ENCODE measurements at regions not wholly inside any gene's neighbourhood (a gene's known extent, or its start where the extent isn't known, plus 50 kb on each side); places are given as distances from the start of the nearest gene placed in this dataset.
A peak's percentile ranks its signal among the peaks of the same experiment; 100 is the strongest.

DNA sequence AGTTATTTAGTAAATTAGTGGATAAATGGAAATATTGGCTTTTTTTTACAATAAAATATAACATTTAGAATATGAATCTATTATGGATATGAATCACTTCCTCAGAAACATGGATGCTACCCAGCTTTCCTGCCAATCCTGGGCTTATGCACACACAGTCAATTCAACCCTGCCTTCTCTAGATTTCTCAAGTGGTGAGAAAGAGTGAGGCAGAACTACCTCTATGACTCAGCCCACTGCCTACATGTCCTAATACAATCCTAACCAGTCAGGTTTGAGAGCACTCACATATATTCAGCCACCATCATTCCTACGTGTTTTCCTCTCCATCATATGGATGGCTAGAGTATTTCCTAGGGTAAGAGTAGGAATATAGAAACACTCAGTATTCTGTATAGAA lies 91.1 kb upstream of the ANKRD50 start:
- no peak overlapping the region for H3K9ac ChIP-seq (ENCODE audit: low read depth, low read length)
- no peak overlapping the region for H3K4me3 ChIP-seq (ENCODE audit: insufficient read depth, low read depth, low read length)
- H3K9me1 ChIP-seq (ENCODE audit: insufficient read depth, low read length), result no peaks in the 10 kb centered on the region
- H4K20me1 ChIP-seq (ENCODE audit: insufficient read depth, low read length), result no peaks in the 10 kb centered on the region
- H4K5ac ChIP-seq (ENCODE audit: low read depth, low read length), result no peak overlapping the region
- H3K23ac ChIP-seq (ENCODE audit: low read depth, low read length), result no peak overlapping the region
- WGBS, 2 experiments (ENCODE audit: extremely low coverage in 2 of 2, insufficient read length in 1 of 2), result no CpG with 5 or more reads among the region's 1 CpG
- no peak overlapping the region for H2AK9ac ChIP-seq (replicated peaks; ENCODE audit: low read depth, low read length, poor library complexity)
- H2BK120ac ChIP-seq (ENCODE audit: low read depth, low read length), result no peak overlapping the region
- BruUV-seq (replicated peaks), result no TSS peak
- no peak overlapping the region for H2BK15ac ChIP-seq (ENCODE audit: low read depth, low read length)
- no peak overlapping the region for H2AK5ac ChIP-seq (ENCODE audit: low read depth, low read length)
- TF ChIP-seq NFE2L2 (IDR thresholded peaks at IDR 0.05; ENCODE audit: low read depth, low read length) (no peak), CEBPB (IDR thresholded peaks at IDR 0.05; ENCODE audit: low read depth, low read length) (0 out of 2 replicates have a peak, but pooled peaks have one; percentile 5), SMC3 (IDR thresholded peaks at IDR 0.05; ENCODE audit: low read depth, low read length) (no peak)
- H3K27me3 ChIP-seq (ENCODE audit: control insufficient read depth, insufficient read depth, low read length), result no peaks in the 10 kb centered on the region
- ChIA-PET CTCF (no interaction called here), POLR2A (ENCODE audit: unreplicated experiment) (no interaction called here)
- dilution Hi-C loops (cut with HindIII; ENCODE audit: low sequenced_read_pairs, unreplicated experiment), result no loop called here
- no peak overlapping the region for H3K4me2 ChIP-seq (ENCODE audit: low read depth, low read length)
- no peak overlapping the region for H3K56ac ChIP-seq (ENCODE audit: extremely low read depth, insufficient read depth, low read length)
- no peak overlapping the region for H2BK20ac ChIP-seq (ENCODE audit: low read depth, low read length)
- no peak overlapping the region for H2AFZ ChIP-seq (replicated peaks; ENCODE audit: low read length, poor library complexity)
- no peak overlapping the region for H3K4ac ChIP-seq (ENCODE audit: low read depth, low read length)
- no peaks in the 10 kb centered on the region for H3K9me3 ChIP-seq (ENCODE audit: control insufficient read depth, insufficient read depth, low read length)
- intact Hi-C loops (cut with micrococcal nuclease), result no loop called here
- no peak overlapping the region for H4K91ac ChIP-seq (ENCODE audit: insufficient read depth, low read depth, low read length)
- H3K36me3 ChIP-seq (ENCODE audit: control insufficient read depth, insufficient read depth, low read length), result no peaks in the 10 kb centered on the region
- no peak overlapping the region for H4K8ac ChIP-seq (ENCODE audit: low read depth in 2 of 2, low read length in 2 of 2)
- H3K18ac ChIP-seq (ENCODE audit: low read depth, low read length), result no peak overlapping the region
- H3K79me1 ChIP-seq (ENCODE audit: low read depth in 1 of 2, low read length in 2 of 2), result no peaks in the 10 kb centered on the region
- no peaks in the 10 kb centered on the region for H3K4me1 ChIP-seq (ENCODE audit: control insufficient read depth, insufficient read depth, low read length)
- H2BK5ac ChIP-seq (ENCODE audit: low read depth, low read length, poor library complexity, severe bottlenecking), result no peak overlapping the region
- in situ Hi-C loops (cut with MboI; ENCODE audit: low sequenced_read_pairs), result no loop called here
- no peak overlapping the region for H3K14ac ChIP-seq (replicated peaks; ENCODE audit: low read depth, low read length)
- ATAC-seq (ENCODE audit: low read depth), result 0 out of 2 replicates have a peak, but pooled peaks have one; percentile 44
- peak; percentile 71 for DNase-seq
- H3K27ac ChIP-seq (ENCODE audit: insufficient read depth, low read length), result no peak overlapping the region

All from IMR-90 (cell line).